RPMI8226 (cell line): ENCODE measurements at regions not wholly inside any gene's neighbourhood (a gene's known extent, or its start where the extent isn't known, plus 50 kb on each side); places are given as distances from the start of the nearest gene placed in this dataset.
A peak's percentile ranks its signal among the peaks of the same experiment; 100 is the strongest.
"Not testable (repeated sequence)": the region's sequence is repeated elsewhere in the genome, so short reads cannot be mapped to it uniquely, and the experiment has no call there.

Experiments used
- DNase-seq: peaks from one replicate; pipeline ENCODE4 v3.0.0-alpha.2; 2015

DNA sequence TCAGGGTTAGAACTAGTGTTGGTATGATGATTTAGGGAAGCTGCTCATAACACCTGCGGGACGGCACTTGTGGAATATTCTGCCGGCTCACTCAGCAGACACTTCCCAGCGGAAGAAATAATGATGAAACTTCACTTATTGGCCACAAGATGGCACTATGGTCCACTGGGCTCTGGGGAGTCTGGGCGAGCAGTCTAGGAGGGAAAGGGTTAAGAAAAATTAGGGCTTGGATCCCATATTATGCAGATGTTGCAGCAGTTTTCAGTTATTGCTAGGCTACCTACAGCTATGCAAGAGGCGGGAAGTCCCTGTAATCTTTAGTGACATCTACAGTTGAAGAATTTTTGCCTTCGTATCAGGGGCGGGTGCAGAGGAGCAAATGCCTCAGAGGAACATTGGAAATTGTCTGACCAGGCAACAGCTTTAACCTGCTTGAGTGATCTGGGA, 238.7 kb upstream of the PRSS58 start:
- DNase-seq: peak; percentile 42

DNA sequence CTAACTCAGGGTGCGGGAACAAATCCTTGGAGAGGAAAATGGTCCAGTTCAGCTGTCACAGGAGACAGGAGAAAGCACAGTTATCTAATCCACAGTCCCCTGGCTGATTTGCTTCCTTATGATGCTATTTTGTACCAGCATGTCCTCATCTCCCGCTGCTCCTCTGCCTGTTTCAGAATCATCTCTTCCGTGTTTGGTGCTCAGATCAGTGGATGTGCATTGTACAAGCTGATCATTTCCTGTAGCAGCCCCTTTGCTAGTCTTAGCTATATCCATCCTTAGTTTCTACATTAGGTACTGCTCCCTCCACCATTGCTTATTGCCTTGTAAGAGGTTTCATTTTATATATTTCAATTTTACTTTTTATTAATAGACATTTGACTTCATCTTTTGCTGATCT, 238.0 kb upstream of the PRSS58 start:
- not testable (repeated sequence) for DNase-seq

DNA sequence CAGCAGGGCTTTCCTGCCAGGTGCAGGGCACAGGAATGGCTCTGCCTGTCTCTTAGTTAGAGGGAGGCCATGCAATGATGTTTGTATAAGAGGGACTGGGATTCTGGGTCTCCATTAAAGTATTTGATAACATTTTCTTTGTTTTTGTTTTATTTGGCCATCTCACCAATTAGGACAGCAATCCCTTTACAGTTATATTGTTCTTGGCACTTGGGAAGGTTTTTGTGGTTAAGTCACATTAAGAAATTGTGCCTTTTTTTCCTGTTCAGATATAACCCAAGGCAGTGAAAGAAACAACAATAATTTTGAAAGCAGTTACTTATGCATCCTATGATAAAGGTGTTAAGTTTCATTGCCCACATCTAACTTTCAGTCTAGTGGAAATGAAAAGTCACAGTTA, 237.4 kb upstream of the PRSS58 start:
- DNase-seq: not testable (repeated sequence)

DNA sequence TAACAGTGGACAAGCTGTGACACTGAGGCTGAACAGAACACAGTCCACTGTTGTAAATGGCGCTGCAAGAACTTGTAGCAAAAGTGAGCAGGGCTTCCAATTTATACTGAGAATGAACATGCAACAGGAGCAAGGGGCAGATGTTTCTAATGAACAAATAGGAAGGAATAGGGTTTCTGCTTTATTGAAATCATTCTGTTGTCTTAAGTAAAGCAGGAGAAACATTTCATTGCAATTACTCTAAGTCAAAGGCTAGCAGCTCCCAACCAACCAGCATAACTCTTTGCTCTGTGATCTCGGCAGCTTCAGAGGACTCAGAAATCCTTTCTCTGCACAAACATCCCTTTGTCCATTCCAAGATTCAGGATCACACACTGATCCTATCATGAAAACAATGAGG, 236.2 kb upstream of the PRSS58 start:
- DNase-seq: no peak

DNA sequence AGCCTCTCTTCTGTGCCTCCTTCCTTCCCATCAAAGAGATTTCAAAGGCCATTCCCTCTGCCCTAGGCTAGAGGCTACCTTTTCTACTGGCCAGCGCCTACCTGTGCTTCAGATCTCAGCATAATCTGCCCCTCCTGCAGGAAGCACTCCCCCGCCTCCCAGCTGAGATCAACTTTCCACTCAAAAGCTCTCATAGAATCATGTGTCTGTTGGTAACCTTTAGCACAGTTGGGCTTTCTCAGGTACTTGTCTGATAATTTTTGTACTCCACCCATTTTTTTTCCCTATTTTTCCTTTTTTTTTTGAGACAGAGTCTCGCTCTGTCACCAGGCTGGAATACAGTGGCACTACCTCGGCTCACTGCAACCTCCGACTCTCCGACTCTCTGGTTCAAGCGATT, 231.0 kb upstream of the PRSS58 start:
- DNase-seq: no peak

DNA sequence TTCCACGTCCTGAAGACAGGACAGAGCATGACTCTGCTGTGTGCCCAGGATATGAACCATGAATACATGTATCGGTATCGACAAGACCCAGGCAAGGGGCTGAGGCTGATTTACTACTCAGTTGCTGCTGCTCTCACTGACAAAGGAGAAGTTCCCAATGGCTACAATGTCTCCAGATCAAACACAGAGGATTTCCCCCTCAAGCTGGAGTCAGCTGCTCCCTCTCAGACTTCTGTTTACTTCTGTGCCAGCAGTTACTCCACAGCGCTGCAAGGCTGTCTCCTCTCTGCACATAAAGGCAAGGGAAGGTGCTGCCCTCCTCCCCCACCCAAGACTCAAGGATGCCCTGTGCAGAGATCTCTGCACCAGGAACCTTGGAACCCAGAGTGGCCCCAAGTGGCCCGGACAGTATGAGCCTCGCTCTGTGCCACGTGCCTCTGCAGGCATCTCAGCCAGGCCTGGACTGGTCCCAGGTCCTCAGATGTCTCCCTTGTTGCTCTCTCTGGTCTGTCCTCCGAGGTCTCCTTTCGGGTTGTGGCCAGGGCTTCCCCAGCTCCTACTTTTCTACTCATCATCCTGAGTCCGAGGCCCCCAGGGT, 230.3 kb upstream of the PRSS58 start:
- no peak for DNase-seq

DNA sequence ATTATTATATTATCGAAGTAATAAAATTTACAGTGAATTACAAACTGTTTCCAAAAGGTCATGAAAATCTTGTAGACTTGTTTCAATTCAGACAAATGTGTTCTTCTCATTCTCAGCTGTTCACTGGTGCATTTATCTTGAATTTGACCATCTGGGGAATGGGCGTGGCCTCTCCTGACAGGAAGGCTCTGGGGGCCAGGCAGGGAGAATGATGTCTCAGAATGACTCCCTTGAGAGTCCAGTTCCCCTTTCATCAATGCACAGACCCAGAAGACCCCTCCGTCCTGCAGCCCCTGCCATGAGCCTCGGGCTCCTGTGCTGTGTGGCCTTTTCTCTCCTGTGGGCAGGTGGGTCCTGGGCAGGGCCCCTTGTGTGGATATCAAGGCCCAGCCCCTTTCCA, 229.7 kb upstream of the PRSS58 start:
- DNase-seq: not testable (repeated sequence)

DNA sequence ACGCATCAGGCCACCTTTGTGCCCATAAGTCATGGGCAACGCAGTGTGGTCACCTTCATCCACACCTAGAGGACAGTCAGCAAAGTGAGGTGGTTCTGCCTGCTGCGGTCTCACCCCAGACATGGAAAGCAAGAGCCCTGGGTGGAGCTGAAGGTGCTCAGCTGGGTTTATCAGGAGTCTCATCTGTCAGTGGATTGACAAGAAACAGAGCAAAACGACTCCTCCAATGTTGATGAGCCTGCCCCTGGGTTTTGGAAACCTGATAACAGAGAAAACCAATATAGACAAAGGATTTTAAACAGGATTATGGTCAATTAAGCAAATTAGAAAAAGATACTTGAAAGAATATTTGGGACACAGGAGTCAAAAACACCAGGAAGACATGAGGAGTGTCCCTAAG, 229.3 kb upstream of the PRSS58 start:
- DNase-seq: no peak

DNA sequence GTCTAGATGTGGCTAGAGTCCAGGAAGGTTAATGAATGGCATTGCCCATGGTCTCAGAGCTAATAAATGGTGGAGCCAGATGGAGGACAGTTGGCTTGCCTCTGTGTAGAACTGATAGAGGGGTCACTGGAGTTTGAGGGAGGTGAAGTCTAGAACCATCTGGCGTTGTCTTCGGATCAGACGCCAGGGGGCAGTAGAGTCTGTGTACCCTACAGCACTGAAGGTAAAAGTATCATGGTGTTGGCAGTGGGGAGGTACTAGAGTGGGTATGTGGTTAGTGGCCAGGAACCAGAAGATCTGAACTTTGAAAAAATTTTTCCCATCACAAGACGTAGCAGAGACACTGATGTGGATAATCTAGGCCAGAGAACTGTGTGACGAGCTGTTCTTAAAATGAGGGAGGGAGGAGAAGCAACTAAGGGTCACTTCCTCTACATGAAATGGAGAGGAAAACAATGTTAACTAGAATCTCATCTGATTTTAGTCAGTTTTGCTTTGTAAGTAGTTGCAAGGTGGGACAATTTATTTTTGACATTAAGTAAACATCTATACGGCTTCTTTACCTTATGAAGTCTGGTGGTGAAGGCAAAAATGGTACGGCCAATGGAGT, 227.9 kb upstream of the PRSS58 start:
- peak; percentile 44 for DNase-seq

DNA sequence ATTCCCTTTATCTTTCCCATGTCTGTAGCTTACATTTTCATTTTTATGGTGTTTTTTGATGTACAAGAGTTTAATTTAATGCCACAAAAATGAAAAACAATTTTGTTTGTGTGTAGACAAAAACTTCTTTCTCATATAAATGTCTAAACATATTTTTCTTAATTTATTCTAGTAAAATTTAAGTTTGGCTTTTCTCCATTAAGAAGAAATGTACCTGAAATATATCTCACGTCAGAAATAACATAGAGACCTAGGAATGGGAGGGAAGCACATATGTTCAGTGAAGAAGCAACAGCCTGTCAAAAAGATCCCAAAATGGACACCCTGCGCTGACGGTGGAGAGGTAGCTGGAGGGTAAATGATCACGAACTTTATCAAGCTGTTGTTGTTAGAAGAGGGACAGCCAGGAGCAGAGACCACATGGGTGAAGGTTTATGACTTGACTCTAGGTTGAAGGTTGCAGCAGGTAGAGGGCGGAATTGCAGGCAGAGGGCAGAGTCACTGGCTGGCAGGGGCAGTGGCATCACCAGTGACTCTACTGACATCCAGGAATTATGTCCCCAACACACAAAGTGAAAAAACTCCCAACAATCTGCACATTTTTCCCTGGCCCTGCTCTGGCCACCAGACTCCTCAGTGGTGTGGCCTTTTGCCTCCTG, 225.9 kb upstream of the PRSS58 start:
- DNase-seq: no peak

DNA sequence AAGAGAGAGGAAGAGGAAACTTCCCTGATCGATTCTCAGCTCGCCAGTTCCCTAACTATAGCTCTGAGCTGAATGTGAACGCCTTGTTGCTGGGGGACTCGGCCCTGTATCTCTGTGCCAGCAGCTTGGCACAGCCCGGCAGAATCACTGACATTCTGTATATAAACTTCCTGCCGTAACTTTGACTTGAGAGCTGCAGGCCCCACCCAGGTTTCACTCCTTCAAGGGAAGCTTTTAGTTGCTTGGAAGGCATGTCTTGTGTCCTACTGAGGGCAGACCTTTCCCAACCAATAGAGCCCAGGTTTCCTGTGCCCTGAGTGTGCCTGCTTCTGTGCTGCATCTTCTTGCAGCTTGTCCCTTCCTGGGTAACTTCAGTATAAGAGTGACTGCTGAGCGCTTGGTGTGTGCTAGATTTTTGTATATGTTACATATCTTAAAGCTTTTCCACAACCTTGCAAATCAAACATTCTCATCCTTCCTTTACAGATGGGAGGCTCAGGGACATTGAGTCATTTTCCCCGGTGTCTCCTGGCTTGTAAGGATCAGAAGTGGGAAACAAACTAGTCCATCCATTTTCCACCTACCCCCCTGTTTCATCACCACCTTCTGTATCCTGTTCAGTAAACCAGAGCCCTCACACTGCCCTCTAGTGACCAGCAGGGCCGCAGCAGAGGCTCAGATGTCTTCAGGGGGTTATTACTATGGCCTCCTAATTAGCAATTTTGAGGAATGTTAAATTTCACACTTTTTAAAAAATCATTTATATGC, 225.2 kb upstream of the PRSS58 start:
- DNase-seq: peak; percentile 56

DNA sequence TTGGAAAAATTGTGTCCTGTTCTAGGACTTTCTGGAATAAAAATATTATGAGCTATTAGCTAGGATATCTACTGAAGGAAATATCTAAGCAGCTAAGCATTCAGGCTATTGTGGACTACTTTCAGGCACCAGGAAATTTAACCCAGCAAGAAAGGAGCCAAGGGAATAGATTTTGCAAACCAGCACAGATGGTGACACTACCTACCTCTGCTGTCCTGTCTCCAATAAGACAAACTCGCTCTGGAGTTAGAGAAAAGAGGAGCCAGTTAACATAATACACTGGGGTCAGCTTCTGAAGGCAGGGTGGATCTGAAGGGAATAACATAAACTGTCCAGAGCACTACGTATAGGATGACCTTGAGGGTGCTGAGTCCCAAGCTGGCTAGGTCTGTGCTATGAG, 223.7 kb upstream of the PRSS58 start:
- no peak for DNase-seq

DNA sequence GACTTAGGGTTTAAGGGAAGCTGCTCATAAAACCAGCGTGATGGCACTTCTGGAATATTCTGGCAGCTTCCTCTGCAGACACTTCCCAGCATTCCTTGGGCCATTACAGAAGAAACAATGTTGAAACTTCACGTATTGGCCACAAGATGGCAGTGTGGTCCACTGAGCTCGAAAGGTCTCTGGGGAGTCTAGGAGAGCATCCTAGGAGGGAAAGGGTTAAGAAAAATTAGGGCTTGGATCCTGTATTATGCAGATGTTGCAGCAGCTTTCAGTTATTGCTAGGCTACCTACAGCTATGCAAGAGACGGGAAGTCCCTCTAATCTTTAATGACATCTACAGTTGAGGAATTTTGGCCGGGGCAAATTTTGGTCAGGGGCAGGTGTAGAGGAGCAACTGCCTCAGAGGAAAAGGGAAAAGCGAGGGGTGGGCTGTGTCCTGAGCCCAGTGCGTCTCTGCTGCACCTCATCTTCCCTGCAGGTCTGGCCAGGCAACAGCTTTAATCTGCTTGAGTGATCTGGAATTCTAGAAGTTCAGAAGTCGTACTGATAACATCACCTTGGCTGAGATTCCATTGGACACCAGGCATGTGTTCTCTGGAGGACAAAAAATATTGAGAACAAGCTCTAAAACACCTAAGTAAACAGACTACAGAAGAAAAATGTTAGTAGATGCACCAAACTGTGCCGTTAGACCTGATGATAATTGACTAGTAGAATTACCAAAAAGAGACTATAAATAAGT, 220.8 kb upstream of the PRSS58 start:
- peak; percentile 42 for DNase-seq

DNA sequence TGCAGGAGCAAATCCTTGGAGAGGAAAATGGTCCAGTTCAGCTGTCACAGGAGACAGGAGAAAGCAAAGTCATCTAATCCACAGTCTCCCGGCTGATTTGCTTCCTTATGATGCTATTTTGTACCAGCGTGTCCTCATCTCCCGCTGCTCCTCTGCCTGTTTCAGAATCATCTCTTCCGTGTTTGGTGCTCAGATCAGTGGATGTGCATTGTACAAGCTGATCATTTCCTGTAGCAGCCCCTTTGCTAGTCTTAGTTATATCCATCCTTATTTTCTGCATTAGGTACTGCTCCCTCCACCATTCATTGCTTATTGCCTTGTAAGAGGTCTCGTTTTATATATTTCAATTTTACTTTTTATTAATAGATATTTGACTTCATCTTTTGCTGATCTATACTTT, 219.9 kb upstream of the PRSS58 start:
- not testable (repeated sequence) for DNase-seq

DNA sequence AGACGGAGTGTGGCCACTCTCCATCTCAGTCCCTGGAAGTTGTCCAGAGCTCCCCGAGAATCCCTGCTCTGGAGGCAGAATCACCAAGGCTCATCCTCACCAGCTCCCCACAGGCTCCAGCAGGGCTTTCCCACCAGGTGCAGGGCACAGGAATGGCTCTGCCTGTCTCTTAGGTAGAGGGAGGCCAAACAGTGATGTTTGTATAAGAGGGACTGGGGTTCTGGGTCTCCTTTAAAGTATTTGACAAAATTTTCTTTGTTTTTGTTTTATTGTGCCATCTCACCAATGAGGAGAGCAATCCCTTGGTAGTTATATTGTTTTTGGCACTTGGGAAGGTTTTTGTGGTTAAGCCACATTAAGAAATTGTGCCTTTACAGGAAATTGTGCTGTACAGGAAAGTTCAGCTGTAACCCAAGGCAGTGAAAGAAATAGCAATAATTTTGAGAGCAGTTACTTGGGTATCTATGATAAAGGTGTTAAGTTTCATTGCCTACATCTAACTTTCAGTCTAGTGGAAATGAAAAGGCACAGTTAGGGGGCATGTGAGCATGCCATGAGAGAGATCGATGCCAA, 219.3 kb upstream of the PRSS58 start:
- DNase-seq: no peak

DNA sequence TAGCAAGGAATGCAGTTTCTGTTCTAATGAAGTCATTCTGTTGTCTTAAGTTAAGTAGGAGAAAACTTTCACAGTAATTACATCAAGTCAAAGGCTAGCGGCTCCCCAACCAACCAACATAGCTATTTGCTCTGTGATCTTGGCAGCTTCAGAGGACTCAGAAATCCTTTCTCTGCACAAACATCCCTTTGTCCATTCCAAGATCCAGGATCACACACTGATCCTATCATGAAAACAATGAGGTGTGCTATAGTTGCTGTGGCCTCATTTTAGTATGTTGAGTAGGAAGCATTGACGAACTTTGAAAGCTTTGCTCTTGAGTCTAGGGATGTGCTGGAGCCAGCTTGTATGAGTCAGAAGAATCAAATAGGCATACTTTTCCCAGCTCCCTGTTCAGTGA, 218.2 kb upstream of the PRSS58 start:
- DNase-seq: no peak

DNA sequence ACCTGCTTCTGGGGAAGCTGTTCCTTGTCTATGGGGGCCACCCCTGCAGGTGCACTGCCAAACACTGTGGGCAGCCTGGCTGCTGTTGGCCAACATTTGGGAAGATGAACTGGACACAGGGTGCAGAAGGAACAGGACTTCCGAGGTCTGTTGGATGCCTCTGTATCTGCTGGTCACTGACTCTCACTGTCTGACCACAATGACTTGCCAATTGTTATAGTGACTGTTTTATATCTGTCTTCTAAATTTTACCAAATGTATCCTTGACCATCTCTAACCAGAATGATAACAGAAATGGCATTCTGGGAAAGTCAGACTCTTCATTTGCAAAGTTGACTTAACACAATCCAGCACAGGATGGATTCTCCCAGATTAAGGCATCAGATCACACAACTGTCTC, 214.0 kb upstream of the PRSS58 start:
- no peak for DNase-seq

DNA sequence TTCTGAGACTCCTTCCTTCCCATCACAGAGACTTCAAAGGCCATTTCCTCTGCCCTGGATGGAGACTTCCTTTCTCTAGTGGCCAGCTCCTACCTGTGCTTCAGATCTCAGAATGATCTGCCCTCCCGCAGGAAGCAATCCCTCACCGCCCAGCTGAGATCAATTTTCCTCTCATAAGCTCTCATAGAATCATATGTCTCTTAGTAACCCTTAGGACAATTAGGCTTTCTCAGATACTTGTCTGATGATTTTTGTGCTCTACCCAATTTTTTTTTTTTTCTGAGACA, 212.6 kb upstream of the PRSS58 start:
- DNase-seq: no peak

DNA sequence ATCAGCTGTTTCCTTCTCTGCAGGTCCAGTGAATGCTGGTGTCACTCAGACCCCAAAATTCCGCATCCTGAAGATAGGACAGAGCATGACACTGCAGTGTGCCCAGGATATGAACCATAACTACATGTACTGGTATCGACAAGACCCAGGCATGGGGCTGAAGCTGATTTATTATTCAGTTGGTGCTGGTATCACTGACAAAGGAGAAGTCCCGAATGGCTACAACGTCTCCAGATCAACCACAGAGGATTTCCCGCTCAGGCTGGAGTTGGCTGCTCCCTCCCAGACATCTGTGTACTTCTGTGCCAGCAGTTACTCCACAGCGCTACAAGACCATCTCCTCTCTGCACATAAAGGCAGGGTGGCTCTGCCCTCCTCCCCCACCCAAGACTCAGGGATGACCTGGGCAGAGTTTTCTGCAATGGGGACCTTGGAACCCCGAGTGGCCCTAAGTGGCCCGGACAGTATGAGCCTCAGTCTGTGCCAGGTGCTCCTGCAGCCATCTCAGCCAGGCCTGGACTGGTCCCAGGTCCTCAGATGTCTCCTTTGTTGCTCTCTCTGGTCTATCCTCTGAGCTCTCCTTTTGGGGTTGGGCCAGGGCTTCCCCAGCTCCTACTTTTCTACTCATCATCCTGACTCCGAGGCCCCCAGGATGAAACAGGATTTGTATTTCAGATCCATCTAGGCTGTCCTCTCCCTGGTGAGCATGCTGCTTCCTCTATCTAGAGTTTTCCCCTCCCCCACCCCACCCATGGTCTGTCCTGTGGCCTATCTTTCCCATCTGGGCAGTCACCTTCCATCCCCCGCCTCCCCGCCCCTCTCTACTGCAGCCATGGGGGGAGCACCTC, 212.1 kb upstream of the PRSS58 start:
- DNase-seq: no peak

DNA sequence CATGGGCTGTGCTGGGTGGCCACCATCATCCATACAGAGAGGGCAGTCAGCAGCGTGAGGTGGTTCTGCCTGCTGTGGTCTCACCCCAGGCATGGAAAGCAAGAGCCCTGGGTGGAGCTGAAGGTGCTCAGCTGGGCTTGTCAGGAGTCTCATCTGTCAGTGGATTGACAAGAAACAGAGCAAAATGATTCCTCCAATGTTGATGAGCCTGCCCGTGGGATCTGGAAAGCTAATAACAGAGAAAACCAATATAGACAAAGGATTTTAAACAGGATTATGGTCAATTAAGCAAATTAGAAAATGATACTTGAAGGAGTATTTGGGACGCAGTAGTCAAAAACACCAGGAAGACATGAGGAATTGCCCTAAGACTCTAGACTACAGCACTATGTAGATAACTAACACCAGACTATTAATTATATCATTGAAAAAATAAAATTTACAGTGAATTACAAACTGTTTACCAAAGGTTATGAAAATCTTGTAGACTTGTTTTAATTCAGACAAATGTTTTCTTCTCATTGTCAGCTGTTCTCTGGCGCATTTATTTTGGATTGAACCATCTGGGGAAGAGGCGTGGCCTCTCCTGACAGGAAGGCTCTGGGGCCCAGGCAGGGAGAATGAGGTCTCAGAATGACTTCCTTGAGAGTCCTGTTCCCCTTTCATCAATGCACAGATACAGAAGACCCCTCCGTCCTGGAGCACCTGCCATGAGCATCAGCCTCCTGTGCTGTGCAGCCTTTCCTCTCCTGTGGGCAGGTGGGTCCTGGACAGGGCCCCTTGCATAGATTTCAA, 211.2 kb upstream of the PRSS58 start:
- no peak for DNase-seq

DNA sequence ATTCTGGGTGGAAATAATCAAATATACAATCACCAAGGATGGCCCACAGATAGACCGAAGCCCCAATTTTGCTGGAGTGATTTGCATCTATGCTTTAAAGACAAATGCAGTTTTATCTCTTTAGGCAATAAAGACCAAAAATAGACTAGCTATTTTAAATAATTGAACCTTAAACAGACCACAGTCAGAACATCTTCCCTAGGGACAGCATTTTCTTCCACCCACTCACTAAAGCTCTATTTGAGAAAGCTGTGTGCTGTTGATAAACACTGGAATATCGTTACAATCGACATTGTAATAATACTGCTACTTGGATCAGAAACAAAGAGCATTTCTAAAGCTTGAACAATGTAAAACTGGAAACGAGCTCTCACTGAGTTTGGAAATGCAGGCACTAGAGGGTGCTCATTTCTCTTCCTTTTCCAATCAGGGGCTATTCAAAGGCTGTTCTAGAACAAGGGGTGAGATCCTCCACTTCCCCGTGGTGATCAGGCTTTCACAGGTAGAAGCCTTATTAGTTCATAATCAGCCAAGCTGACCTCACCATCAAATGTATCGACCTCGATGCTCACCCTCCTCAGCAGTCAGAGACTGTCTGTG, 209.3 kb upstream of the PRSS58 start:
- not testable (repeated sequence) for DNase-seq
